Ascending aorta (tissue), 2 donors: ENCODE measurements at regions not wholly inside any gene's neighbourhood (a gene's known extent, or its start where the extent isn't known, plus 50 kb on each side); places are given as distances from the start of the nearest gene placed in this dataset.

Source experiments
- DNase-seq, 2 donors: peaks; one replicate each; pipeline ENCODE4 v3.0.0-alpha.2; 2019; ENCODE audit warnings: low spot score in 2 of 2
- H3K27ac ChIP-seq, 2 donors: fragments of 200-600 bp; sonication (generic); one replicate each; pipeline ENCODE4 v1.5.1; 2016 to 2017; ENCODE audit warnings: mild to moderate bottlenecking in 1 of 2
- H3K27me3 ChIP-seq: fragments of 200-600 bp; sonication (generic); one replicate; pipeline ENCODE4 v1.5.1; 2017
- H3K36me3 ChIP-seq, 2 donors: fragments of 200-600 bp; sonication (generic); one replicate each; pipeline ENCODE4 v1.5.1; 2016
- H3K4me1 ChIP-seq, 2 donors: fragments of 200-600 bp; sonication (generic); one replicate each; pipeline ENCODE4 v1.5.1; 2016 to 2017; ENCODE audit warnings: mild to moderate bottlenecking in 1 of 2
- H3K4me3 ChIP-seq, 2 donors: fragments of 200-600 bp; sonication (generic); one replicate each; pipeline ENCODE4 v1.5.1; 2016 to 2017; ENCODE audit warnings: mild to moderate bottlenecking in 1 of 2
- H3K9me3 ChIP-seq, 2 donors: fragments of 200-600 bp; sonication (generic); one replicate each; pipeline ENCODE4 v1.5.1; 2016
- intact Hi-C: fragments of 100-400 bp; cut with DNase I; formaldehyde crosslinking; loops from one replicate; pipeline ENCODE4 v1.15.1; 2023
- TF ChIP-seq, protein P1 (sequence below), 3 experiments: fragments of 200-600 bp in 2 of 3; fragments of 450-650 bp in 1 of 3; sonication (generic) in 2 of 3; IDR thresholded peaks; one replicate each; pipeline ENCODE4 v1.5.1; 2016 to 2019; ENCODE audit warnings: antibody characterized with exemption in 3 of 3, mild to moderate bottlenecking in 1 of 3, moderate library complexity in 1 of 3

DNA sequence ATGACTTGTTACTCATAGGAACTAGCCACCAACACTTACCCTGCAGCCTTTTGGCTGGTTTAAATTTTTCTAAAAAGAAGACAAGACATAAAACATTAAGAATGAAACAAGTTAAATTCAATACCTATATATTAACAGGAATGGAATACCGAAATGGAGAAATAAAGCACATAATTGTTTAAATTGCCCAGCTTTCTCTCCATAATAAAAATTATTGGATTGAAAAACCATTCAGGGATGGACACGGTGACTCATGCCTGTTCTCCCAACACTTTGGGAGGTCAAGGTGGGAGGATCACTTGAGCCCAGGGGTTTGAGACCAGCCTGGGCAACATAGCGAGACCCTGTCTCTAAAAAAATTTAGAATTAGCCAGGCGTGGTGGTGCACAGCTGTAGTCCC, 179.4 kb upstream of the MKLN1 start:
- Histone ChIP-seq H3K36me3 (no peaks in the 10 kb centered on the region), H3K27ac (no peak overlapping the region), H3K4me3 (no peak overlapping the region), H3K27me3 (no peaks in the 10 kb centered on the region), H3K4me1 (no peaks in the 10 kb centered on the region), H3K9me3 (no peaks in the 10 kb centered on the region)
- TF ChIP-seq, protein P1, sequence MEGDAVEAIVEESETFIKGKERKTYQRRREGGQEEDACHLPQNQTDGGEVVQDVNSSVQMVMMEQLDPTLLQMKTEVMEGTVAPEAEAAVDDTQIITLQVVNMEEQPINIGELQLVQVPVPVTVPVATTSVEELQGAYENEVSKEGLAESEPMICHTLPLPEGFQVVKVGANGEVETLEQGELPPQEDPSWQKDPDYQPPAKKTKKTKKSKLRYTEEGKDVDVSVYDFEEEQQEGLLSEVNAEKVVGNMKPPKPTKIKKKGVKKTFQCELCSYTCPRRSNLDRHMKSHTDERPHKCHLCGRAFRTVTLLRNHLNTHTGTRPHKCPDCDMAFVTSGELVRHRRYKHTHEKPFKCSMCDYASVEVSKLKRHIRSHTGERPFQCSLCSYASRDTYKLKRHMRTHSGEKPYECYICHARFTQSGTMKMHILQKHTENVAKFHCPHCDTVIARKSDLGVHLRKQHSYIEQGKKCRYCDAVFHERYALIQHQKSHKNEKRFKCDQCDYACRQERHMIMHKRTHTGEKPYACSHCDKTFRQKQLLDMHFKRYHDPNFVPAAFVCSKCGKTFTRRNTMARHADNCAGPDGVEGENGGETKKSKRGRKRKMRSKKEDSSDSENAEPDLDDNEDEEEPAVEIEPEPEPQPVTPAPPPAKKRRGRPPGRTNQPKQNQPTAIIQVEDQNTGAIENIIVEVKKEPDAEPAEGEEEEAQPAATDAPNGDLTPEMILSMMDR (IDR thresholded peaks at IDR 0.05): no peak
- DNase-seq: no peak
- intact Hi-C loops: no loop called here

DNA sequence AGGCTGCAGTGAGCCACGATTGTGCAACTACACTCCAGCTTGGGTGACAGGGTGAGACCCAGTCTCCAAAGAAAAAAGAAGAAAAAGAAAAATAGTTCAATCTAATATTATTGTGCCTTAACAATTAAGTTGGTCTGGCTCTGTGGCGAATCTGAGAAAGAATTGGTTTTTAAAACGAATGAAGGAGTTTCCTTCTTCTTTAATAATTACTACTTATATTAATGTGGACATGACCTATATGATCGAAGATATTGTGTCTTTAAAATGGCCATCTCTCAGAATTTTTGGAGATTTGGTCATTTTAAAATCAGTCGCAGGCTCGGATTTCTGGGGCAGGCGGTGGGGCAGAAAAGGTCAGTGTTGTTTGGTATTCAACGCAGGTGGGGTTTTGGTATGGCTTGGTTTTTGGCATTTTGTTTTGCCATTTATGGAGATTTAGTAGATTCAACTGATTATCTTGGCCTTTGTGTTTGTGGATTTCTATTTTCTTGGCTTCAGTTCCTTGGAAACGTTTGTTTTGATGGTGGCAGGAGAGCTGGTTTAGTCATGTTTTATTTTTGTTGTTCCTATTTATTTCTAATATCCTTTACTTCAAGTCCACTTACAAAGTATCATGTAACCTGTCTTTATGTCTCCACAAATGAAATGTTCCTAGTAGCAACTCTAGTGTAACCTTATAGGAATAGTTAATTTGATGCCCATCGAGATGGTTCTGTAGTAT, 178.8 kb upstream of the MKLN1 start:
- DNase-seq: no peak
- TF ChIP-seq, protein P1 (IDR thresholded peaks at IDR 0.05): no peak
- intact Hi-C loops: no loop called here
- Histone ChIP-seq H3K4me3 (no peak overlapping the region), H3K27ac (no peak overlapping the region), H3K27me3 (no peaks in the 10 kb centered on the region), H3K36me3 (no peaks in the 10 kb centered on the region), H3K4me1 (no peaks in the 10 kb centered on the region), H3K9me3 (no peaks in the 10 kb centered on the region)

DNA sequence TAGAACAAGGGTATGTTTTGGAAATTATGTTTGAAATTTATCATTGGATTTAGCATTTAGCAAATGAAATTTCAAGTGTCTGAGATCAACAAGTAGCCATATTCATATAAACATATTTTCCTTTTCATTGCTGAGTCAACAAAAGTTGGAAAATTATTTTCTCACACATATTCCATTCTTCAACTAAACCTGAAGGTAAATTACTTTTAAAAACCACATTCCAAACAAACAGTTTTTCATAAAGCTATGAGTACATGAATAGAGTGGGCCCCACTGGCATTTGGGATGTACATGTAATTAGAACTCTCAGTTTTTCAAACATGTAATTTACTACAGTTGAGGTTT, 178.3 kb upstream of the MKLN1 start:
- H3K9me3 ChIP-seq: no peaks in the 10 kb centered on the region
- no peaks in the 10 kb centered on the region for H3K27me3 ChIP-seq
- H3K4me1 ChIP-seq: no peaks in the 10 kb centered on the region
- intact Hi-C loops: no loop called here
- DNase-seq: no peak
- no peak overlapping the region for H3K4me3 ChIP-seq
- TF ChIP-seq, protein P1 (IDR thresholded peaks at IDR 0.05): no peak
- H3K27ac ChIP-seq: no peak overlapping the region
- no peaks in the 10 kb centered on the region for H3K36me3 ChIP-seq

DNA sequence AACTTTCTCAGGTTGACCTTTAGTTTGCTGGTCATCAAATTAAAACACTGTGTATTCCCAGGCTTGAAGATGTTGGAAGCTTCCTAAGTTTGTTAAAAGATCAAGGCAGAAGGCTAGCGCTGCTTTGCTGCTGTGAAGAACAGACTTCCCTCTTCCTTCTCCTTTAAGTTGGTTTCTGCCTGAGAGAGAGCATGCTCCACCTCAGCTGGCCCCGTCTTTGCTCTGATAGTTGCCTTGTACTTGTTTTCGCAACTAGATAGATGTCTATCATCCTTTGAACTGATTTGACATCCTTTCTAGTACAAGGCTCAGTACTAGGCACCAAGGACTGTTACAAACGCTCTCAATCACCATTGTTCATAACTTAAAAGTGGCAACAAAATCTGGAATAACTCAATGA, 177.8 kb upstream of the MKLN1 start:
- H3K27me3 ChIP-seq: no peaks in the 10 kb centered on the region
- H3K9me3 ChIP-seq: no peaks in the 10 kb centered on the region
- H3K4me1 ChIP-seq: no peaks in the 10 kb centered on the region
- TF ChIP-seq, protein P1 (IDR thresholded peaks at IDR 0.05): no peak
- no peak for DNase-seq
- H3K27ac ChIP-seq: no peak overlapping the region
- H3K4me3 ChIP-seq: no peak overlapping the region
- H3K36me3 ChIP-seq: no peaks in the 10 kb centered on the region
- intact Hi-C loops: no loop called here

DNA sequence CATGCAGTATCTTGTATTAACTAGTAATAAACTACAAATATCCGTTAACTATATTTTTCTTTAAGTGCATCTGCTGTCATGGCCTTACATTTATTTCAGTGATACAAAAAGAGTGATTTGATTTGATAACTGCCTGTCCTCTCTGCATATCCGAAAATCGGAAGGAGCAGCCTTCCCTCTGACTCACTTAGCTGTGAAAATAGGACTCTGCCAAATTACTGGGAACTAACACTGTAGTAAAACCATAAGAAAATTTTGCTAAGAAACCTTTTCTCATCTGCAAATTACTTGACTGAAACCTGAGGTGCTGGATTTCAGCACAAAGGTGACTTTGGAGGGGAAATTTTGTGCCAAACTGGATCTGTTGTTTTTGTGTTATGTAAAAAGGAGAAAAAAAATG, 176.6 kb upstream of the MKLN1 start:
- Histone ChIP-seq H3K27ac (no peak overlapping the region), H3K36me3 (no peaks in the 10 kb centered on the region), H3K4me3 (no peak overlapping the region), H3K27me3 (no peaks in the 10 kb centered on the region), H3K9me3 (no peaks in the 10 kb centered on the region), H3K4me1 (no peaks in the 10 kb centered on the region)
- intact Hi-C loops: no loop called here
- DNase-seq: no peak
- TF ChIP-seq, protein P1 (IDR thresholded peaks at IDR 0.05): no peak

DNA sequence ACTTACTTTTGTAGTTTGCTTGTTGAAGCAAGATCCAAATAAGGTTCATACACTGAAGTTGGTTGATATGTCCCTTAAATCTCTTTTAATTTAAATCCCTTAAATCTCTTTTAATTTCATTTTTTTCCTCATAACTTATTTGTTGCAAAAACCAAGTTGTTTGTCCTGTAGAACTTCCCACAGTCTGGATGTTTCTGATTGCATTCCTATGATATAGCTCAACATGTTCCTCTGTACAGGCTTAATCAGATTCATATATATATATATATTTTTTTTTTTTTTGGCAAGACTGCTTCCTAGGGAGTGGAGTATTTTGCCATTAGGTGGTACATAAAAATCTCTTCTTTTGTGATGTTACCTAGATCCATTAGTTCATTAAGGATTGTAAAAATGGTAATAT, 174.9 kb upstream of the MKLN1 start:
- H3K36me3 ChIP-seq: no peaks in the 10 kb centered on the region
- no peaks in the 10 kb centered on the region for H3K27me3 ChIP-seq
- intact Hi-C loops: no loop called here
- TF ChIP-seq, protein P1 (IDR thresholded peaks at IDR 0.05): no peak
- no peaks in the 10 kb centered on the region for H3K9me3 ChIP-seq
- DNase-seq: no peak
- H3K4me3 ChIP-seq: no peak overlapping the region
- no peak overlapping the region for H3K27ac ChIP-seq
- no peaks in the 10 kb centered on the region for H3K4me1 ChIP-seq
